ENCODE measurements at regions not wholly inside any gene's neighbourhood (a gene's known extent, or its start where the extent isn't known, plus 50 kb on each side); places are given as distances from the start of the nearest gene placed in this dataset.

GRCh38 chr15:62378772-62379498 lies 213.8 kb upstream of the C2CD4B start:
- DNase-seq: no peak

GRCh38 chr15:62380011-62380410 lies 214.9 kb upstream of the C2CD4B start:
- no peak for DNase-seq

DNA sequence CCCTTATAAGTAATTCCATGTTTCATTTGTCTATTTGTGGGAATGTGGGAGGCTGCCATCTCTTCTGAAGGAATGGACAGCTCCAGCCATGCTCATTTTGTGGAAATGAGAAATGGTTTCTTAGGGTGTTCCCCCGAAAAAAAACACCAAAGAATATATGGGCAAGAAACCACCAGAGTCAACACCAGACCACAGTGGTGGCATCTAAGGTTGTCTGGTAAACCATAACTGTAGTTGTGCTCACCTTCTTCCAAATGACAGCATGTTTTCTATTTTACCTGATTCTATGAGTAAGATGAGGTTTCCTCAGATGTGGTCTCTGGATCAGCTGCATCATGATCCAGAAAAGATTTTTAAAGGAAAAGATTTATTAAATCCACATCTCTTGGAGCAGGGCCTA lies 217.0 kb upstream of the C2CD4B start:
- no peak for DNase-seq

DNA sequence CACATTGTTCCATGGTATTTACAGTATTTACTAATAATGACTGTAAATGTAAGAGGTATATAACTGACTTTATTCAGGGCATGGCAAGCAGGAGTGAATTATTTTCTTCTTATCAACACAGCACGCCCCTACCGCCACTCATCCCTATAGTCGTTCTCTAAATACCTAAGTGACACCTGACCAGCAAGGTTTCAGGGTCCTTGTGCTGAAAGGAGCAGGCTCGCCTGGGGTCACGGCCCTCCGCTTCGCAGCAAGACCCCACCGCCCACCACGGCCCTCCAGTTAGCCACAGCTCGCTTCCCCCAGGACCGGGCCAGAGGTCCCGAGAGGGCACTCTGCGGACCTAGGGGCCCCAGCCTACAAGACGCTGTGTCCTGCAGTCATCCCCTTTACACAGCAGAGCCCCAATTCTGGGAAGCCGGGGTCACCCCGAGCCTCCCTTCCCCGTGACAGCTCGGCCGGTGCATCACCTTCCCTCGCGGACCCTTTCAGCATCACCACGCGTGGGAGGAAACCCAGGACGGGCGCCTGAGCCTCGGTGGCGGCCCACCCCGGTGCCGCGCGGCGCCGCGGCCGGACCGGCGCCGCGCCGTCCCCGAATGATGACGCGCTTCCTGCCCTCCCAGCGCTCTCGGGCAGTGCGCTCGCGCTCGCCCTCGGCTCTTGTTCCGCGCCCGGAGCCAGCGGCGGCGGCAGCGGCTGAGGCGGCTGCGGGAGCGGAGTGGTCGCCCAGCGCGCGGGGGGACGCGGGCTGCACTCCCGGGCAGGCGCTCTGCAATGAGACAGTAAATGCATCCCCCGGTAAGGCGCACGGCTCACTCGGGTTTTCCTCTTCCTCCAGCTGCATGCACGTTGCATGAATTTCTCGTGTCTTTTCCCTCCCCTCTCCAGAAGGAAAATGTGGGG lies 225.1 kb upstream of the C2CD4B start, which contains the start of gene TLN2:
Gene TLN2, plus strand, starts transcription at position 666 of the 906 bp plus-strand sequence.
- peak; percentile 71 for DNase-seq

- DNase-seq: peak; percentile 12
These were observed 225.9 kb upstream of the C2CD4B start for GRCh38 chr15:62390791-62391640.

DNA sequence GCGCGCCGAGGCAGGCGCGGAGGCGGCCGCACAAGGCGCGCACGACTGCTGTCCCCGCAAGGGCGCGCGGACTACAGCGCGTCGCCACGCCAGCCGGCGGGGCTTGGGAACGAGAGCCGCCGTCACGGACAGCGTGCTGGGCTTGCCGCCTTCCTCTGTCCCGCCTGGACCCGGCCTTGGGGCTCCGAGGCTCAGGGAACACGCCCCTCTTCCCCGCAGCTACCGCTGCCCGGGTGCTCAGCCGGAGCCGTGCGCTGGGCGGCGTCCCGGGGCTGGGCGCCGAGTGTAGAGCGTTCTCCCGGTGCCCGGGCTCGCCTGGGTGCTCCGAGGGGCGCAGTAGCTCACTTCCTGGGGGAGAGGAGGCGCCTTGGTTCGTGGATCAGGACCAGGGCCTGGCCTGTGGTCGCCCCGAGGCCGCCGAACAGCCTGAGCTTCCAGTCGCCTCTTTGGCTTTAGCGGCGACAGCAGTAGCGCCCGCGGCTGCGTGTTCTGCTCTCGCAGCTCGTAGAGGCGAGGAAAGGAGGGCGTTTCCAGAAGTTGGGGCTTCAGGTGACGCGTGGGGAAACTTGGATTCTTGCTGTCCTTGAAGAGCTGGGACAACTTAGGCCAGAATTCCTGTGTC lies 226.7 kb upstream of the C2CD4B start:
- DNase-seq: peak; percentile 52

DNA sequence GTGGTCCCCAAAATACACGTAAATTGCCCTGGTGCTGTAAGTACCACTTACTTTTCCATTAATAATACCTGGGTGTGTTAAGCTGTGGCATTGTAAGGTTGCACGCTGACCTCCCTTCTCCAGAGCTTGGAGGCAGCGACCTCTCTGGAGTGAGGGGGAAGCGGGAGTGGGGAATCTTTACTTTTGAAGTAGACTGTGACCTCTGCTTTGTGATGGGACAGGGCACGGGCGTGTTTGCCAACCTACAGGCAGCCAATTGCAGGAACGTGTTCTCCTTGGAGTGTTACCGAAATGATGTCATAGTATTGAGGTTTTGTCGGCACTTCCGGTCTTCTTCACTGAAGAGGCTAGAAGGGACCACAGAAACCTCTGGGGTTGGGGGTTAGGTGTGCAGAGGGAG lies 227.3 kb upstream of the C2CD4B start:
- DNase-seq: peak; percentile 64

DNA sequence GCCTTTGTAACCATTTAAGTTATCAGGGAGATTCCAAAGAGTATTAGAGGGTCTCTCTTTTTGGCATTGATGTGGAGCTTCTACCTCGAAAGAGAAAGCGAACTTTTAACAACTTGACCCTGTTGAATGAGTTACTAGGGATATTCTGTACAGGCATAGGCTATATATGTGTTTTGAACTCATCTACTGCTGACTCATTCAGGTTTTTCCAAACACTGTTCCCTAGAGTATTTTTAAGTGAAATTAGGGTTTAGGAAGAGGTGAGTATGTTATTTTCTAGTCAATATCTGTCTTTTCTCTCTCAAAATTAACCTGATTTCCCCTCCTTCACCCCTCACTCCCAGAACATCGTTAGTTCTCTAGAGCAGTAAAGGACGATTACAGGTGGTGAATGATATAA lies 228.1 kb upstream of the C2CD4B start:
- DNase-seq: no peak

DNA sequence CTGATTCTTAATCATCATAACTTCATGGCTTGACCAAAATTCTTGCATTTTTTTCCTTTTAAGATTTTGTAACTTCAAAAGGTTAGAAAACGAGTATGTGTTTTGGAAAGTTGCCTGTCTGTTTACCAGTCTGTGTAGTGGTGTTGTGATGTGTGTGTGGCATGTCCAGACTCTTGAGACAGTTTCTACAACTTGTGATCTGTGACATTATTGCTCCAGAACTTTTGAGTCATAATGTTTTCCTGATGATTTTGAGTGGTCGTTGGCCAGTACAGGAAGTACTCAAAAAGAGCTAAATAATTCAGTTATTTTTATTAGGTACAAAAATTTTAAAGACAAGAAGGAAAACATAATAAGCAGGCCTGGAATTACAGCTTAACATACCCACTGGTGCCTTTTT lies 229.0 kb upstream of the C2CD4B start:
- DNase-seq: no peak

GRCh38 chr15:62400778-62401177 lies 235.7 kb upstream of the C2CD4B start:
- DNase-seq: no peak

GRCh38 chr15:62402687-62403086 lies 237.6 kb upstream of the C2CD4B start:
- DNase-seq: no peak

- peak; percentile 81 for DNase-seq
These were observed 238.2 kb upstream of the C2CD4B start for GRCh38 chr15:62403164-62403809.

GRCh38 chr15:62404194-62404985 lies 239.3 kb upstream of the C2CD4B start:
- no peak for DNase-seq

GRCh38 chr15:62406305-62406891 lies 241.3 kb upstream of the C2CD4B start:
- no peak for DNase-seq

DNA sequence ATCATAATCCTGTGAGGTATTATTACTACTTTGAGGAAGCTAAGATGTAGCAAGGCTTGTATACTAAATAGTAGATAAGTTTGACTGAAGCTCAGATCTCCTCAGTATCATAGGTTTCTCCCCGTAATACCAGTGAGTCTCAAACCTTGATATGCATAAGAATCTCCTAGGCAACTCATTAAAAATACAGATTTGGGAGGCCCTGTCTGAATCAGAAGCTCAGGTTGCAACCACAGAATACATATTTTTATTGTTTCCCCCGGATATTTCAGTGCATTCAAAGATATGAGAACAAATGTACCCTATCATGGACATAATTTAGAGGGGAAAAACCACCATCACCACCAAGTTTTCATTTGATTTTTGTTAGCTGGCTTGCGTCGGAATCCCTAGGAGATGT lies 242.1 kb upstream of the C2CD4B start:
- DNase-seq: no peak

DNA sequence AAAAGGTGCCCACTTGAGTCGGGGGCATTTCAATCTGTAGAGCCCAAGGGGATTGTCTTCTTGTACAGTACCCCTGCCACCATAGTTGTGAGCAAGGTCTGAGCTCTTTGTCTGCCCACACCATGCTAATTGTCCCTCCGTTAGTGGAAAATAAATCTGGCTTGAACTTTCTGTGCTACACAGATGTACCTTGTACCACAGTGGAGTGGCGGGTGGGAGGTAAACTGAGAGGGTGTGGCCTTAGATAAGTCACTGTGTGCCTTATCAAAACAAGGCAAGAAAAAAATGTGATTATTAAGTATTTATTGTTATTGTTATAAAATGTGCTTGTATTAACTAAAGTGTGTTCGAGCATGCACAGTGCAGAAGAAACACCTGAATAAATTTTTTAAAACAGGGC lies 242.9 kb upstream of the C2CD4B start:
- no peak for DNase-seq

DNA sequence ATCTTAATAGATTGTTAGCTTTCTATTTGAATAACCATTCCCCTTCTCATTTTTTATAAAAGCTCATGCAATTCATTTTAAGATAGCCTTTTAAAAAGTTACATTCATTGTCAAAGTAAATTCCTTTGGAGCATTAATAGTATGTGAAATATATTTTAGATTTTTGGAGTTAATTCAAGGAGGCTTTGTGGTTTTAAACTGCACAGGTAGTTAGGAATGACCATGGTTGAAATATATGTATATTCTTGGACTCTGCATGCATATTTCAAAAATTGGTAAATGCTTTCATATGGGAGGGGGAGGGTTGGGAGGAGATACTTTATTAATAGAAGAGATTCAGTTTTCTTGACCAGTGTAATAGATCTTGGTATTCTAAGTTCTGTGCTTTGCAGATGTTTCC lies 244.4 kb upstream of the C2CD4B start:
- DNase-seq: peak; percentile 79

- DNase-seq: no peak
These were observed 247.6 kb upstream of the C2CD4B start for GRCh38 chr15:62412686-62413085.

DNA sequence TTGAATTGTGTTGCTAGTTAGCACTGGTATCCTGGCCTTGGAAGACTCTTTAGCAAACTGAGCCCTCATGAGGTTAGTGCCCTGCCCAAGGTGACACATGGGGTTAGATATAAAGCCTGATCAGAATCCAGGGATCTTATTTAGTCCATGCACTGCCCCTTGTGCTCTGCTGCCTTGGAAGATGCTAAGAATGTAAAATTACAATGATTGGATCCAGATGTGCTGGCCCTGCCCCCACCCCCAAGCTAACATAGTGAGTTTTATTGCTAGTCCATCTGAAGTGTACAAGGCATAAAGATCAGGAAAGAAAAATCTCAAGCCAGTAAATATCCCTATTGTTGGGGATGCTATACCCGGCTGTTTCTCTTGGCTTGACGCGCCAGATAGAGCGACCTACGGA lies 248.1 kb upstream of the C2CD4B start:
- peak; percentile 72 for DNase-seq

DNA sequence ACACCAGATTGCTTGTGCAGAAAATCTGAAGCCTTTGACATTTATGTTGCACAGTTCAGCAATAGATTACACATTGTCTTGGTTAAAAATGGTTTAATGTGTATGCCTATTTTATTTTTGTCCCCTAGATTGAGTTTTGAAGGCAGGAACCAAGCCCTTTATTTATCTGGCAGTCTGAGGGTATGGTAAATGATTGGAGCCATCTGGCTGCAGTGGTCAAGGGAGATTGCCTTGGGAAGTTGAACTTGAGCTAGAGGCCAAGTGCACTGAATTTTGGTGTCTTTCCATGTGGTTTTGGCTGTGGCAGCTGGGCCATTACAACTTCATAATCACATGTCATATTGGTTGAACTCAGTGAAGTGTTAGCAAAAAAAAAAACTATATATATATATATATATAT lies 248.7 kb upstream of the C2CD4B start:
- no peak for DNase-seq

DNA sequence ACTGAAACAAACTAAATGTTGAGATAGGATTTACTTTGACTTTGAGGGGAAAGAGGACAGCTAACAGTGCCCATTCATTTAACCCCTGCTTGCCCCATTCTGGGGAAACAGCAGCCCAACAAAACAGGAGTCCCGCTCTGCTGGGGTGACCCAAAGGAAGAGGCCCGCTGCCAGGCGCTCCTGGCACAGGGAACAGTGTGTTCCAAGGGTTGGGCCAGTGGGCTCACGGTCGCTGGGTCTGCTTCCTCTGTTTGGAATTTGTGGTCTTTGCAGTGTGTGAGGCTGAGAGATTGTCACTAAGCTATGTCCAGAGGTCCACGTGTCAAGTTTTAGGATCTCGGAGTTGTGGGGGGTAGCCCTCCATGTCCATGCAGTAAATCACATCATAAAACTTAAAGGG lies 250.4 kb upstream of the C2CD4B start:
- no peak for DNase-seq
